GM21723 (cell line): ENCODE measurements at regions not wholly inside any gene's neighbourhood (a gene's known extent, or its start where the extent isn't known, plus 50 kb on each side); places are given as distances from the start of the nearest gene placed in this dataset.

Experiments used
- ATAC-seq: cut with Tn5 transposase; IDR thresholded peaks from one replicate; pipeline ENCODE4 v1.9.1; 2021; ENCODE audit warnings: mild to moderate bottlenecking, moderate library complexity; ENCODE audit not compliant: unreplicated experiment

GRCh38 chr12:4030929-4031702 is 157.9 kb upstream of the PARP11 start:
- ATAC-seq = peak; percentile 85

GRCh38 chr12:4027412-4027811 is 154.2 kb upstream of the PARP11 start:
- ATAC-seq = no peak

- ATAC-seq = no peak
These were observed 153.3 kb upstream of the PARP11 start for GRCh38 chr12:4026517-4026916.

- no peak for ATAC-seq
These were observed 152.8 kb upstream of the PARP11 start for GRCh38 chr12:4026020-4026358.

- no peak for ATAC-seq
These were observed 152.2 kb upstream of the PARP11 start for GRCh38 chr12:4025181-4026019.

GRCh38 chr12:4024701-4025100 is 151.5 kb upstream of the PARP11 start:
- ATAC-seq = no peak

- no peak for ATAC-seq
These were observed 142.3 kb upstream of the PARP11 start for GRCh38 chr12:4015225-4016091.

- ATAC-seq = no peak
These were observed 141.6 kb upstream of the PARP11 start for GRCh38 chr12:4014858-4015224.

- no peak for ATAC-seq
These were observed 141.2 kb upstream of the PARP11 start for GRCh38 chr12:4014444-4014843.

GRCh38 chr12:4012977-4013968 is 140.1 kb upstream of the PARP11 start:
- ATAC-seq = no peak

- no peak for ATAC-seq
These were observed 138.9 kb upstream of the PARP11 start for GRCh38 chr12:4012073-4012472.

GRCh38 chr12:4011597-4011996 is 138.4 kb upstream of the PARP11 start:
- no peak for ATAC-seq

- no peak for ATAC-seq
These were observed 136.9 kb upstream of the PARP11 start for GRCh38 chr12:4009979-4010704.

GRCh38 chr12:4006743-4007142 is 133.5 kb upstream of the PARP11 start:
- no peak for ATAC-seq

- ATAC-seq = no peak
These were observed 132.7 kb upstream of the PARP11 start for GRCh38 chr12:4005851-4006430.

- ATAC-seq = no peak
These were observed 130.4 kb upstream of the PARP11 start for GRCh38 chr12:4003576-4003975.

GRCh38 chr12:4002601-4003000 is 129.4 kb upstream of the PARP11 start:
- no peak for ATAC-seq

- ATAC-seq = no peak
These were observed 128.6 kb upstream of the PARP11 start for GRCh38 chr12:4001841-4002240.

- no peak for ATAC-seq
These were observed 127.8 kb upstream of the PARP11 start for GRCh38 chr12:4001031-4001430.
